Ovary (tissue), 7 donors: ENCODE measurements at regions not wholly inside any gene's neighbourhood (a gene's known extent, or its start where the extent isn't known, plus 50 kb on each side); places are given as distances from the start of the nearest gene placed in this dataset.

Source experiments
- DNase-seq, 5 donors: peaks; one replicate each; pipeline ENCODE4 v3.0.0-alpha.2; 2019 to 2020
- H3K27ac ChIP-seq, 2 donors: fragments of 200-600 bp; one replicate each; pipeline versions ENCODE4 v1.5.1 to v1.8.0; 2019 to 2022
- H3K27me3 ChIP-seq: fragments of 200-600 bp; one replicate; pipeline ENCODE4 v1.8.0; 2022
- H3K36me3 ChIP-seq: fragments of 200-600 bp; sonication (generic); one replicate; pipeline ENCODE4 v1.5.1; 2019
- H3K4me1 ChIP-seq: one replicate; pipeline ENCODE4 v1.8.1; 2013; ENCODE audit warnings: mild to moderate bottlenecking, moderate library complexity; ENCODE audit not compliant: insufficient read depth
- H3K4me3 ChIP-seq: fragments of 200-600 bp; sonication (generic); one replicate; pipeline ENCODE4 v1.5.1; 2017
- H3K9me3 ChIP-seq, 2 donors: fragments of 200-600 bp in 1 of 2; sonication (generic) in 1 of 2; one replicate each; pipeline versions ENCODE4 v1.5.1 to v1.8.1; 2013 to 2019; ENCODE audit warnings: mild to moderate bottlenecking in 1 of 2, moderate library complexity in 1 of 2
- CTCF ChIP-seq, 3 donors: fragments of 450-650 bp in 2 of 3; fragments of 200-600 bp in 1 of 3; IDR thresholded peaks; one replicate each; pipeline versions ENCODE4 v1.5.1 to v1.8.0; 2016 to 2022; ENCODE audit warnings: antibody characterized with exemption in 3 of 3, mild to moderate bottlenecking in 1 of 3
- EP300 ChIP-seq: sonication (generic); formaldehyde crosslinking; IDR thresholded peaks from one replicate; pipeline ENCODE4 v1.6.1; 2017; ENCODE audit warnings: antibody characterized with exemption
- POLR2A ChIP-seq: fragments of 450-650 bp; IDR thresholded peaks from one replicate; pipeline ENCODE4 v1.6.1; 2017; ENCODE audit warnings: antibody characterized with exemption, mild to moderate bottlenecking, moderate library complexity
- WGBS, 3 donors: extraction: QIAGEN DNeasy Blood & Tissue Kit in 1 of 3; methylation state at CpG; one replicate each; pipeline versions ENCODE4 v1.1.5 to v1.1.7; 2013 to 2017; 5-methylcytosine and 5-hydroxymethylcytosine counted together
- intact Hi-C, 4 donors: fragments of 100-400 bp; cut with DNase I; formaldehyde crosslinking; loops; one replicate each; pipeline versions ENCODE4 v1.11.0 to v1.15.1; 2022 to 2023
- donor health status: DM: no; HTN: no; CAD: no; lungs with moderate emphysema.
- donor health status: DM: no; HTN: no; CAD: no.
- donor health status: Bipolar disorder and iron deficiency.
- donor health status: DM: no; HTN: no; CAD: no.
- donor health status: DM: yes; HTN: yes; CAD: no.

GRCh38 chr17:14781123-14781522 is 480.2 kb downstream of the HS3ST3B1 start:
- DNase-seq: no peak
- Histone ChIP-seq H3K4me3 (no peak overlapping the region), H3K9me3 (no peaks in the 10 kb centered on the region), H3K4me1 (no peaks in the 10 kb centered on the region), H3K36me3 (no peaks in the 10 kb centered on the region), H3K27me3 (no peaks in the 10 kb centered on the region), H3K27ac (no peak overlapping the region)
- intact Hi-C loops: no loop called here
- no peak for TF ChIP-seq CTCF (IDR thresholded peaks at IDR 0.05)
- no peak for TF ChIP-seq EP300
- TF ChIP-seq POLR2A: no peak
- WGBS, 3 donors: 84 to 92% (median 91%) methylated on average over 2 of the region's 2 CpGs

GRCh38 chr17:14780097-14780651 is 479.3 kb downstream of the HS3ST3B1 start:
- Histone ChIP-seq H3K4me1 (no peaks in the 10 kb centered on the region), H3K36me3 (no peaks in the 10 kb centered on the region), H3K9me3 (no peaks in the 10 kb centered on the region), H3K4me3 (no peak overlapping the region), H3K27ac (no peak overlapping the region), H3K27me3 (no peaks in the 10 kb centered on the region)
- no peak for TF ChIP-seq POLR2A
- TF ChIP-seq CTCF (IDR thresholded peaks at IDR 0.05): no peak
- TF ChIP-seq EP300: no peak
- intact Hi-C loops: no loop called here
- 66 to 73% (median 68%) methylated on average over 13 of the region's 13 CpGs for WGBS, 3 donors
- no peak for DNase-seq

- H3K27ac ChIP-seq: no peak overlapping the region
- no peak overlapping the region for H3K4me3 ChIP-seq
- intact Hi-C loops: no loop called here
- H3K9me3 ChIP-seq: no peaks in the 10 kb centered on the region
- no peaks in the 10 kb centered on the region for H3K27me3 ChIP-seq
- no peak for DNase-seq
- no peak for TF ChIP-seq EP300
- TF ChIP-seq POLR2A: no peak
- TF ChIP-seq CTCF (IDR thresholded peaks at IDR 0.05): no peak
- H3K4me1 ChIP-seq: no peaks in the 10 kb centered on the region
- no peaks in the 10 kb centered on the region for H3K36me3 ChIP-seq
- 73 to 87% (median 79%) methylated on average over 5 of the region's 5 CpGs for WGBS, 3 donors
Measured at GRCh38 chr17:14779241-14779640, 478.4 kb downstream of the HS3ST3B1 start.

- H3K4me3 ChIP-seq: no peak overlapping the region
- DNase-seq: no peak
- H3K4me1 ChIP-seq: no peaks in the 10 kb centered on the region
- intact Hi-C loops: no loop called here
- TF ChIP-seq EP300: no peak
- no peak for TF ChIP-seq CTCF (IDR thresholded peaks at IDR 0.05)
- no peak for TF ChIP-seq POLR2A
- no peaks in the 10 kb centered on the region for H3K9me3 ChIP-seq
- no peaks in the 10 kb centered on the region for H3K36me3 ChIP-seq
- no peak overlapping the region for H3K27ac ChIP-seq
- no peaks in the 10 kb centered on the region for H3K27me3 ChIP-seq
- WGBS, 3 donors: 48 to 87% (median 58%) methylated on average over 2 of the region's 2 CpGs
Measured at GRCh38 chr17:14777291-14777690, 476.4 kb downstream of the HS3ST3B1 start.
